ENCODE measurements at regions not wholly inside any gene's neighbourhood (a gene's known extent, or its start where the extent isn't known, plus 50 kb on each side); places are given as distances from the start of the nearest gene placed in this dataset.
"Not testable (repeated sequence)": the region's sequence is repeated elsewhere in the genome, so short reads cannot be mapped to it uniquely, and the experiment has no call there.

GRCh38 chr17:22381589-22381988 is 689.3 kb downstream of the KCNJ18 start:
- H3K27me3 Mint-ChIP-seq, H3K9me3 Mint-ChIP-seq, DNase-seq, H3K4me3 Mint-ChIP-seq, H3K27ac Mint-ChIP-seq, H3K4me1 Mint-ChIP-seq, H3K36me3 Mint-ChIP-seq: not testable (repeated sequence)

GRCh38 chr17:22383772-22384460 is 691.6 kb downstream of the KCNJ18 start:
- not testable (repeated sequence) for H3K36me3 Mint-ChIP-seq, H3K4me1 Mint-ChIP-seq, H3K27ac Mint-ChIP-seq, H3K27me3 Mint-ChIP-seq, H3K9me3 Mint-ChIP-seq, H3K4me3 Mint-ChIP-seq, DNase-seq

GRCh38 chr17:22384461-22384800 is 692.1 kb downstream of the KCNJ18 start:
- not testable (repeated sequence) for H3K36me3 Mint-ChIP-seq, H3K4me1 Mint-ChIP-seq, H3K27me3 Mint-ChIP-seq

GRCh38 chr17:22398446-22398845 is 706.1 kb downstream of the KCNJ18 start:
- not testable (repeated sequence) for H3K27ac Mint-ChIP-seq, H3K27me3 Mint-ChIP-seq, H3K4me1 Mint-ChIP-seq, H3K9me3 Mint-ChIP-seq, H3K36me3 Mint-ChIP-seq, H3K4me3 Mint-ChIP-seq, DNase-seq

More at GRCh38 chr17:22384461-22384800, 692.1 kb downstream of the KCNJ18 start:
- not testable (repeated sequence) for H3K27ac Mint-ChIP-seq, H3K4me3 Mint-ChIP-seq, DNase-seq, H3K9me3 Mint-ChIP-seq

GRCh38 chr17:22399037-22399436 is 706.7 kb downstream of the KCNJ18 start:
- not testable (repeated sequence) for H3K4me3 Mint-ChIP-seq, DNase-seq, H3K36me3 Mint-ChIP-seq, H3K9me3 Mint-ChIP-seq, H3K27ac Mint-ChIP-seq, H3K27me3 Mint-ChIP-seq, H3K4me1 Mint-ChIP-seq

GRCh38 chr17:22405080-22405479 is 712.8 kb downstream of the KCNJ18 start:
- not testable (repeated sequence) for H3K27ac Mint-ChIP-seq, H3K27me3 Mint-ChIP-seq

GRCh38 chr17:22409160-22409751 is 716.9 kb downstream of the KCNJ18 start:
- H3K9me3 Mint-ChIP-seq = peaks cover 10% of the 10 kb centered on the region
- H3K4me1 Mint-ChIP-seq = no peaks in the 10 kb centered on the region
- H3K27ac Mint-ChIP-seq = no peak overlapping the region
- DNase-seq = no peak
- H3K27me3 Mint-ChIP-seq = no peaks in the 10 kb centered on the region
- H3K4me3 Mint-ChIP-seq = no peak overlapping the region
- no peaks in the 10 kb centered on the region for H3K36me3 Mint-ChIP-seq

More at GRCh38 chr17:22405080-22405479, 712.8 kb downstream of the KCNJ18 start:
- H3K4me3 Mint-ChIP-seq, H3K36me3 Mint-ChIP-seq, DNase-seq, H3K9me3 Mint-ChIP-seq, H3K4me1 Mint-ChIP-seq: not testable (repeated sequence)

GRCh38 chr17:22410136-22410535 is 717.8 kb downstream of the KCNJ18 start:
- Mint-ChIP-seq H3K4me3 (no peak overlapping the region), H3K27me3 (no peaks in the 10 kb centered on the region), H3K36me3 (no peaks in the 10 kb centered on the region), H3K4me1 (no peaks in the 10 kb centered on the region), H3K27ac (no peak overlapping the region), H3K9me3 (peaks cover 10% of the 10 kb centered on the region)
- DNase-seq = no peak

- Mint-ChIP-seq H3K9me3 (peaks cover 10% of the 10 kb centered on the region), H3K27ac (no peak overlapping the region), H3K4me1 (no peaks in the 10 kb centered on the region), H3K36me3 (no peaks in the 10 kb centered on the region), H3K27me3 (no peaks in the 10 kb centered on the region), H3K4me3 (no peak overlapping the region)
- no peak for DNase-seq
Observed at GRCh38 chr17:22411185-22411784, 719.0 kb downstream of the KCNJ18 start.

- no peaks in the 10 kb centered on the region for H3K36me3 Mint-ChIP-seq
- no peak overlapping the region for H3K4me3 Mint-ChIP-seq
- H3K27ac Mint-ChIP-seq = no peak overlapping the region
- H3K9me3 Mint-ChIP-seq = peaks cover 10% of the 10 kb centered on the region
- no peaks in the 10 kb centered on the region for H3K27me3 Mint-ChIP-seq
- H3K4me1 Mint-ChIP-seq = no peaks in the 10 kb centered on the region
- no peak for DNase-seq
Observed at GRCh38 chr17:22435231-22435974, 743.1 kb downstream of the KCNJ18 start.

GRCh38 chr17:22441776-22442175 is 749.5 kb downstream of the KCNJ18 start:
- H3K4me1 Mint-ChIP-seq = no peaks in the 10 kb centered on the region
- H3K27me3 Mint-ChIP-seq = no peaks in the 10 kb centered on the region
- DNase-seq = no peak
- no peak overlapping the region for H3K4me3 Mint-ChIP-seq
- H3K27ac Mint-ChIP-seq = no peak overlapping the region
- no peaks in the 10 kb centered on the region for H3K36me3 Mint-ChIP-seq
- H3K9me3 Mint-ChIP-seq = peaks cover 5% of the 10 kb centered on the region

- Mint-ChIP-seq H3K36me3 (no peaks in the 10 kb centered on the region), H3K27ac (no peak overlapping the region), H3K9me3 (no peaks in the 10 kb centered on the region), H3K4me1 (no peaks in the 10 kb centered on the region), H3K4me3 (no peak overlapping the region), H3K27me3 (no peaks in the 10 kb centered on the region)
- no peak for DNase-seq
Observed at GRCh38 chr17:22443061-22443460, 750.7 kb downstream of the KCNJ18 start.

- H3K36me3 Mint-ChIP-seq = peaks cover 2% of the 10 kb centered on the region
Observed at GRCh38 chr17:22453181-22453580, 760.9 kb downstream of the KCNJ18 start.

GRCh38 chr17:22454070-22454999 is 762.0 kb downstream of the KCNJ18 start:
- no peak for DNase-seq
- Mint-ChIP-seq H3K9me3 (peaks cover 6% of the 10 kb centered on the region), H3K27me3 (no peaks in the 10 kb centered on the region), H3K4me3 (no peak overlapping the region), H3K4me1 (no peaks in the 10 kb centered on the region), H3K27ac (no peak overlapping the region), H3K36me3 (peaks cover 2% of the 10 kb centered on the region)

More at GRCh38 chr17:22453181-22453580, 760.9 kb downstream of the KCNJ18 start:
- no peak for DNase-seq
- H3K9me3 Mint-ChIP-seq = peaks cover 4% of the 10 kb centered on the region
- H3K27ac Mint-ChIP-seq = no peak overlapping the region
- no peaks in the 10 kb centered on the region for H3K27me3 Mint-ChIP-seq
- no peaks in the 10 kb centered on the region for H3K4me1 Mint-ChIP-seq
- no peak overlapping the region for H3K4me3 Mint-ChIP-seq
